Hepatocyte (in vitro differentiated cells): ENCODE measurements at regions not wholly inside any gene's neighbourhood (a gene's known extent, or its start where the extent isn't known, plus 50 kb on each side); places are given as distances from the start of the nearest gene placed in this dataset.

Experiments
- DNase-seq: peaks from one replicate; pipeline ENCODE4 v3.0.0-alpha.2; 2016; ENCODE audit warnings: low spot score
- H2AFZ ChIP-seq: fragments of 200-600 bp; sonication (generic); 2 replicates; pipeline ENCODE4 v1.6.0; 2016; ENCODE audit warnings: antibody characterized with exemption, mild to moderate bottlenecking
- H3K27ac ChIP-seq: fragments of 200-600 bp; sonication (generic); 2 replicates; pipeline ENCODE4 v1.5.1; 2016; ENCODE audit warnings: mild to moderate bottlenecking
- H3K27me3 ChIP-seq: fragments of 200-600 bp; sonication (generic); 2 replicates; pipeline ENCODE4 v1.6.1; 2016
- H3K36me3 ChIP-seq: fragments of 200-600 bp; sonication (generic); replicated peaks from 2 replicates; pipeline ENCODE4 v1.5.1; 2016; ENCODE audit warnings: low read depth; ENCODE audit not compliant: insufficient read depth
- H3K4me1 ChIP-seq: fragments of 200-600 bp; sonication (generic); 2 replicates; pipeline ENCODE4 v1.5.1; 2016; ENCODE audit warnings: mild to moderate bottlenecking, moderate library complexity; ENCODE audit not compliant: insufficient read depth
- H3K4me2 ChIP-seq: fragments of 200-600 bp; sonication (generic); 2 replicates; pipeline ENCODE4 v1.6.0; 2016
- H3K4me3 ChIP-seq: fragments of 200-600 bp; sonication (generic); 2 replicates; pipeline ENCODE4 v1.5.1; 2016; ENCODE audit warnings: mild to moderate bottlenecking
- H3K79me2 ChIP-seq: fragments of 200-600 bp; sonication (generic); 2 replicates; pipeline ENCODE4 v1.6.0; 2017; ENCODE audit warnings: mild to moderate bottlenecking
- H3K9me2 ChIP-seq: fragments of 200-600 bp; sonication (generic); replicated peaks from 2 replicates; pipeline ENCODE4 v1.6.0; 2017; ENCODE audit warnings: mild to moderate bottlenecking; ENCODE audit not compliant: insufficient read depth
- H3K9me3 ChIP-seq: fragments of 200-600 bp; sonication (generic); 2 replicates; pipeline ENCODE4 v1.5.1; 2016; ENCODE audit warnings: low read depth, mild to moderate bottlenecking
- H4K20me1 ChIP-seq: fragments of 200-600 bp; sonication (generic); 2 replicates; pipeline ENCODE4 v1.6.0; 2016; ENCODE audit warnings: mild to moderate bottlenecking; ENCODE audit not compliant: insufficient read depth, poor library complexity, severe bottlenecking
- EZH2 ChIP-seq: fragments of 200-600 bp; sonication (generic); IDR thresholded peaks from 2 replicates; pipeline ENCODE4 v1.6.1; 2016; ENCODE audit warnings: antibody characterized with exemption, mild to moderate bottlenecking, borderline replicate concordance
- EZH2phosphoT487 ChIP-seq: fragments of 200-600 bp; sonication (generic); IDR thresholded peaks from one replicate; pipeline ENCODE4 v1.6.1; 2018; ENCODE audit warnings: antibody characterized with exemption, mild to moderate bottlenecking, low read depth, moderate library complexity; ENCODE audit not compliant: unreplicated experiment, severe bottlenecking
- WGBS: methylation state at CpG from one replicate; pipeline ENCODE4 v1.1.6; 2016; ENCODE audit warnings: low lambda C conversion rate; ENCODE audit errors: missing lambda C conversion rate; 5-methylcytosine and 5-hydroxymethylcytosine counted together
- TF ChIP-seq, protein P1 (sequence below): fragments of 200-600 bp; sonication (generic); IDR thresholded peaks from 2 replicates; pipeline ENCODE4 v1.5.1; 2016; ENCODE audit warnings: antibody characterized with exemption, mild to moderate bottlenecking; ENCODE audit not compliant: poor library complexity

DNA sequence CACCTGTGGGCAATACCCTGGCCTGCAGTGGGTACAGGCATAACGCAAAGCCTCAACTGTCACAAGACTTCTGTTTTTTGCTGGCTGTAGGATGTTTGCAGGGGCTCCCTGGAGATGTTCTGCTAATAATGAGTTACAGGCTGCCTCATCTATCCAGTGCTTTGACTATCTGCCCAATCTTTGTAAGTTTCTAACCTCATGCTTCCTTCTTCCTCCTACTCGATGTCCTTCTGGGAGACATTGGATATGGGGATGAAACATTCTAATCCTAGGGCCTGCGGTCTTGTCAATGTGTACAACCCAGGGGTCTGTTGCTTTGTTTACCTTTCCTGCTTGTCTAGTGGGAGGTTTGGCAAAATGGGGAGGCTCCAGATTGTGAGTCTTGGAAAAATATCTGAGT is 136.8 kb upstream of the TCF21 start:
- Histone ChIP-seq H4K20me1 (no peaks in the 10 kb centered on the region), H3K4me3 (no peak overlapping the region), H3K9me3 (no peaks in the 10 kb centered on the region), H3K79me2 (no peaks in the 10 kb centered on the region), H3K36me3 (no peaks in the 10 kb centered on the region), H3K4me2 (no peak overlapping the region), H3K4me1 (no peaks in the 10 kb centered on the region), H2AFZ (no peak overlapping the region), H3K27me3 (no peaks in the 10 kb centered on the region), H3K27ac (no peak overlapping the region), H3K9me2 (no peaks in the 10 kb centered on the region)
- DNase-seq: no peak
- 69% methylated on average over 3 of the region's 3 CpGs for WGBS
- no peak for TF ChIP-seq EZH2
- no peak for TF ChIP-seq EZH2phosphoT487
- TF ChIP-seq, protein P1, sequence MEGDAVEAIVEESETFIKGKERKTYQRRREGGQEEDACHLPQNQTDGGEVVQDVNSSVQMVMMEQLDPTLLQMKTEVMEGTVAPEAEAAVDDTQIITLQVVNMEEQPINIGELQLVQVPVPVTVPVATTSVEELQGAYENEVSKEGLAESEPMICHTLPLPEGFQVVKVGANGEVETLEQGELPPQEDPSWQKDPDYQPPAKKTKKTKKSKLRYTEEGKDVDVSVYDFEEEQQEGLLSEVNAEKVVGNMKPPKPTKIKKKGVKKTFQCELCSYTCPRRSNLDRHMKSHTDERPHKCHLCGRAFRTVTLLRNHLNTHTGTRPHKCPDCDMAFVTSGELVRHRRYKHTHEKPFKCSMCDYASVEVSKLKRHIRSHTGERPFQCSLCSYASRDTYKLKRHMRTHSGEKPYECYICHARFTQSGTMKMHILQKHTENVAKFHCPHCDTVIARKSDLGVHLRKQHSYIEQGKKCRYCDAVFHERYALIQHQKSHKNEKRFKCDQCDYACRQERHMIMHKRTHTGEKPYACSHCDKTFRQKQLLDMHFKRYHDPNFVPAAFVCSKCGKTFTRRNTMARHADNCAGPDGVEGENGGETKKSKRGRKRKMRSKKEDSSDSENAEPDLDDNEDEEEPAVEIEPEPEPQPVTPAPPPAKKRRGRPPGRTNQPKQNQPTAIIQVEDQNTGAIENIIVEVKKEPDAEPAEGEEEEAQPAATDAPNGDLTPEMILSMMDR: no peak

DNA sequence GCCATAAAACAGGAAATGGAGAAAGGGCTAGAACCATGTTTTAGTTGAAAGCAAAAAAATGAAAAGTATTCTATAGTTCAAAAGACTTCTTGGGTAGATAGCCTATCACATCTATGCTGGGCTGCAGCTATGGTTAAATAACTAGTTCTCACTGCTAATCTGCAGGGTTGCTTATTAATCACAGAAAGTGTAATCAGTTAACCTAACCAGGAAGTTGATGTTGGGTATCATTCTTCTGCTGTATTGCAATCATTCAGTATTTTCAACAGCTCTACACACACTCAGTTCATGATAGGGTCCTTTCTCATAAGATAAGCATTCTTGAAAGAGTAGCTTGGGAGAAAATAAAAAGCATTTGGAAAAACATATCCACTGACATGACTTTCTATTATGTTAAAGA is 135.2 kb upstream of the TCF21 start:
- no peaks in the 10 kb centered on the region for H3K4me1 ChIP-seq
- TF ChIP-seq, protein P1: no peak
- TF ChIP-seq EZH2phosphoT487 (no peak), EZH2 (no peak)
- no peaks in the 10 kb centered on the region for H3K9me2 ChIP-seq
- no peak overlapping the region for H3K4me2 ChIP-seq
- no peak overlapping the region for H3K27ac ChIP-seq
- H3K79me2 ChIP-seq: no peaks in the 10 kb centered on the region
- H3K9me3 ChIP-seq: no peaks in the 10 kb centered on the region
- no peak overlapping the region for H3K4me3 ChIP-seq
- H4K20me1 ChIP-seq: no peaks in the 10 kb centered on the region
- H2AFZ ChIP-seq: no peak overlapping the region
- no peak for DNase-seq
- no peaks in the 10 kb centered on the region for H3K36me3 ChIP-seq
- H3K27me3 ChIP-seq: no peaks in the 10 kb centered on the region

DNA sequence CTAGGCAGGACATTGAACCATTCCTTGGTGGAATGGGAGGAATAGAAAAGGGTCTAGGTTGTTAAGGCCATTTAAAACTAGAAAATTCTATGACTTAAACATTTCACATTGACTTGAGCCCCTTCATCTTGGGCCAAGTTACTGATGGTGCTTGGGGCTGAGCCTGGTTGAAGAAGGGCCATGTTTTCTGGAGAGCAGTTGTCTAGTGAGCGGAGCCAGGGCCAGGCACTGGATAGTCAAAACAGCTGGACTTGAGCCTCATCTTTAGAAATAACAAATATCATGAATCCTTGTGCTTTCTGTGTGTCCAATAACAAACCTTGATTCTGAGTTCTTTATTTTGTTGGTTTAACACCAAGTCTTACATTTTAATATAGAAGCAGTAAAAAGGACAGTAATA is 134.6 kb upstream of the TCF21 start:
- WGBS: 95% methylated on average over 1 of the region's 1 CpG

More for the DNA sequence above, 134.6 kb upstream of the TCF21 start:
- Histone ChIP-seq H3K27me3 (no peaks in the 10 kb centered on the region), H4K20me1 (no peaks in the 10 kb centered on the region), H3K4me2 (no peak overlapping the region), H3K9me2 (no peaks in the 10 kb centered on the region), H2AFZ (no peak overlapping the region), H3K36me3 (no peaks in the 10 kb centered on the region), H3K4me1 (no peaks in the 10 kb centered on the region), H3K79me2 (no peaks in the 10 kb centered on the region), H3K9me3 (no peaks in the 10 kb centered on the region), H3K4me3 (no peak overlapping the region), H3K27ac (no peak overlapping the region)
- no peak for TF ChIP-seq EZH2
- no peak for TF ChIP-seq EZH2phosphoT487
- TF ChIP-seq, protein P1: no peak
- no peak for DNase-seq
